SHP77 treated with DMSO at 0.1 percent for 48 hours (cell line): ENCODE measurements at regions not wholly inside any gene's neighbourhood (a gene's known extent, or its start where the extent isn't known, plus 50 kb on each side); places are given as distances from the start of the nearest gene placed in this dataset.
"Not testable (repeated sequence)": the region's sequence is repeated elsewhere in the genome, so short reads cannot be mapped to it uniquely, and the experiment has no call there.

ENCODE experiments used
- DNase-seq: peaks from one replicate; lab custom pipeline; 2025; lab: John Stamatoyannopoulos, UW

DNA sequence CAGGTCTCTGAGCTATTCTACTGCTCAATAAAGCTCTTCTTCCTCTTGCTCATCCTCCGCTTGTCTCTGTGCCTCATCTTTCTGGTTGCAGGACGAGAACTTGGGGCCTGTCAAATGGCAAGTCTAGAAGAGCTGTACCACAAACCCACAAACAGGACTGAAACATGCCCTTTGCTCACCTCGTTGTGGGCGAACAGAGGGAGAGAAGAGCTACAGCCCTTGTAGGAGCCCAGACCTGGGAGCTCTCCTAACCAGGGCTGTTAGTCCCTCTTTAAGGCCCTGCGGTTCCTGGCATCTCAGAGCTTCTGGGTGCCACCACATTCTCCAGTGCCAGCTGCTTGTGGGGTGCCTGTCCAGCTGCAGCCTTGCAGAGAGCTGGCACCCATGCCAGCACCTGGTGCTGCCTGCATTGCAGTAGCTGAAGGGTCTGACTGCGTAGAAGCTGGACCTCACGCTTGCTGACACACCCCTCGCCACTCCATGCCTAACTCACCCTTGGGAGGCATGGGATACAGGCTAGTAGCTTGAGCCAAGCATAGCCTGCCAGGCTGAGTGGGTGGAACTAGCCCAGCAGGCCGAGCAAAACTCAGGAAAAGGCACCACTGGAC lies 313.4 kb downstream of the ANKRD30B start:
- not testable (repeated sequence) for DNase-seq

DNA sequence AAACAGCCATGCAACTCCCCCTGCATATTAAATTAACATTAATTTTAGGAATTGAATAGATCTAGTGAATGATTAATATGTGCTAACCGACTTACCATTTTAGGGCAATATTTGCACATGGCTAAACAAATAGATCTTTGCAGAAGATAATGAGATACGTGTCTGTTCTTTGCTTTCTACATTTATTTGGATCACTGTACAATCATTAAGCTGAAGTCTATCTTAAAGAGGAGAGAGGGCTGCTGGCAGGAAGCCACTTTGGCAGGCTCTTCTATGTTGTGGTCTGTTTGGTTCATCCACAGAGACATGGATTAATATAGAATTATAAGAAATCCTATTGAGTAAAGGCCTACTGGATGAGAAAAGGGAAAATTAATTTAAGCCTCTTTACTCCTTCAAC lies 318.5 kb downstream of the ANKRD30B start:
- DNase-seq, result peak; percentile 4

DNA sequence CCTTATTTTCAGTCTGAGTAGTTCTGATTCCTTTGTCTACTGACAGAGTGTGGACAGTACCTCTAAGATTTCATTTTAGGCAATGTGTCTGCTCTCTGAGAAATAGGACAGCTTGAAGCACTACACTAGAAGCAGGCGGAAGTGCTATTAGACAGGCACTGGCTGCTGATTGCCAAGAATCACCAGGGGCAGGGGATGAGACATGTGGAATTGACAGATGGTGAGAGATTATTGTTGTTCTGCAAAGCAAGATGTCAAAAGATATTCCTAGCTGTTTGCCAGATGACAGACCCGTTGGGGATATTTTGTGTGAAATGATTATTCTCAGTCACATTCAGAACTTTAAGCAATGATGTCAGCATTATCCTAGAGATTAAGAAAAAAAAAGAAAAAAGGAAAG lies 323.3 kb downstream of the ANKRD30B start:
- not testable (repeated sequence) for DNase-seq
